WTC11 (cell line): ENCODE measurements at regions not wholly inside any gene's neighbourhood (a gene's known extent, or its start where the extent isn't known, plus 50 kb on each side); places are given as distances from the start of the nearest gene placed in this dataset.

Experiments used
- ESRRA ChIP-seq: sonication (generic); formaldehyde crosslinking; IDR thresholded peaks from 2 replicates; pipeline ENCODE4 v1.8.1; 2022; ENCODE audit warnings: mild to moderate bottlenecking, missing genetic modification reagents, borderline replicate concordance
- TEAD4 ChIP-seq: sonication (generic); formaldehyde crosslinking; IDR thresholded peaks from 2 replicates; pipeline ENCODE4 v1.8.0; 2022; ENCODE audit warnings: mild to moderate bottlenecking, missing genetic modification reagents
- TF ChIP-seq, protein P1 (sequence below): sonication (generic); formaldehyde crosslinking; IDR thresholded peaks from 2 replicates; pipeline ENCODE4 v1.8.0; 2022; ENCODE audit warnings: missing genetic modification reagents
- TF ChIP-seq, protein P2 (sequence below): sonication (generic); formaldehyde crosslinking; conservative IDR thresholded peaks from 2 replicates; pipeline ENCODE4 v1.8.1; 2022; ENCODE audit warnings: mild to moderate bottlenecking, missing genetic modification reagents
- TF ChIP-seq, protein P3 (sequence below): fragments of 200-600 bp; IDR thresholded peaks from 2 replicates; pipeline ENCODE4 v1.8.0; 2022; ENCODE audit warnings: antibody characterized with exemption

DNA sequence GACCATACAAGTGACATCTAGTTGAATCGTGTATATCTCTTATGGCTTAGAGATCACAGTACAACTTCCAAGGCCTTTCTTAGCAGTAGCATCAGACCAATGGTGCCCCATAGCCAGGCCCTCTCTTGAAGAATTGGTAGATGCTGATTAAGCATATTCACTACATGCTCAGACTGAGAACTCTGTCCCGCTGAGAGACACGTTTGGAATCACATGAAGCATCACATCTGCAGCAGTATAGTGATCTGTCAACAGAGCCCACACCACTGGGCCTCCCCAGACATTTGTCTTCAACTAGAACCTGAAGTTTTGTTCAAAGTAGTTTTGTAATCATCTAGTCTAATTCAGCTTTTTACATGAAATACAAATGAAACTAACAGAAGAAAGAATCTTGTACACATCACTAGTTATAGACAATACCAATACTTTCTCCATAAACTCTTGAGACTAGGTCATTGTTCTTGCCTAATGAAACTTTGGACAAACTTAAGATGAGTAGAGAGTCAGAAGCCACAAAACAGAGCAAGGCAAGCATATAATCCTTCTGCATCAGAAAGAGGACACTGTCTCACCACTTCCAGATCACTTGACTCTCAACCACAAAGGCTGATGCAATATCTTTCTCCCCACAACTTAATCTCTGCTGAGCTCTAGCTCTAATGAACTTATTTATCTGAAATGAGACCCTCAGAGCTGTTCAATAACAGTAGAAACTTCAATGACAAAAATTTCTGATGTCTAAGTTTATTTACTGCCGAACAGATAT lies 182.7 kb downstream of the TBX18 start:
- TF ChIP-seq, protein P1, sequence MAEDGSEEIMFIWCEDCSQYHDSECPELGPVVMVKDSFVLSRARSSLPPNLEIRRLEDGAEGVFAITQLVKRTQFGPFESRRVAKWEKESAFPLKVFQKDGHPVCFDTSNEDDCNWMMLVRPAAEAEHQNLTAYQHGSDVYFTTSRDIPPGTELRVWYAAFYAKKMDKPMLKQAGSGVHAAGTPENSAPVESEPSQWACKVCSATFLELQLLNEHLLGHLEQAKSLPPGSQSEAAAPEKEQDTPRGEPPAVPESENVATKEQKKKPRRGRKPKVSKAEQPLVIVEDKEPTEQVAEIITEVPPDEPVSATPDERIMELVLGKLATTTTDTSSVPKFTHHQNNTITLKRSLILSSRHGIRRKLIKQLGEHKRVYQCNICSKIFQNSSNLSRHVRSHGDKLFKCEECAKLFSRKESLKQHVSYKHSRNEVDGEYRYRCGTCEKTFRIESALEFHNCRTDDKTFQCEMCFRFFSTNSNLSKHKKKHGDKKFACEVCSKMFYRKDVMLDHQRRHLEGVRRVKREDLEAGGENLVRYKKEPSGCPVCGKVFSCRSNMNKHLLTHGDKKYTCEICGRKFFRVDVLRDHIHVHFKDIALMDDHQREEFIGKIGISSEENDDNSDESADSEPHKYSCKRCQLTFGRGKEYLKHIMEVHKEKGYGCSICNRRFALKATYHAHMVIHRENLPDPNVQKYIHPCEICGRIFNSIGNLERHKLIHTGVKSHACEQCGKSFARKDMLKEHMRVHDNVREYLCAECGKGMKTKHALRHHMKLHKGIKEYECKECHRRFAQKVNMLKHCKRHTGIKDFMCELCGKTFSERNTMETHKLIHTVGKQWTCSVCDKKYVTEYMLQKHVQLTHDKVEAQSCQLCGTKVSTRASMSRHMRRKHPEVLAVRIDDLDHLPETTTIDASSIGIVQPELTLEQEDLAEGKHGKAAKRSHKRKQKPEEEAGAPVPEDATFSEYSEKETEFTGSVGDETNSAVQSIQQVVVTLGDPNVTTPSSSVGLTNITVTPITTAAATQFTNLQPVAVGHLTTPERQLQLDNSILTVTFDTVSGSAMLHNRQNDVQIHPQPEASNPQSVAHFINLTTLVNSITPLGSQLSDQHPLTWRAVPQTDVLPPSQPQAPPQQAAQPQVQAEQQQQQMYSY: no peak
- TF ChIP-seq, protein P2, sequence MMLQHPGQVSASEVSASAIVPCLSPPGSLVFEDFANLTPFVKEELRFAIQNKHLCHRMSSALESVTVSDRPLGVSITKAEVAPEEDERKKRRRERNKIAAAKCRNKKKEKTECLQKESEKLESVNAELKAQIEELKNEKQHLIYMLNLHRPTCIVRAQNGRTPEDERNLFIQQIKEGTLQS (CRISPR knock-in tag): no peak
- TF ChIP-seq ESRRA: no peak
- TF ChIP-seq TEAD4 (CRISPR knock-in tag): no peak
- TF ChIP-seq, protein P3, sequence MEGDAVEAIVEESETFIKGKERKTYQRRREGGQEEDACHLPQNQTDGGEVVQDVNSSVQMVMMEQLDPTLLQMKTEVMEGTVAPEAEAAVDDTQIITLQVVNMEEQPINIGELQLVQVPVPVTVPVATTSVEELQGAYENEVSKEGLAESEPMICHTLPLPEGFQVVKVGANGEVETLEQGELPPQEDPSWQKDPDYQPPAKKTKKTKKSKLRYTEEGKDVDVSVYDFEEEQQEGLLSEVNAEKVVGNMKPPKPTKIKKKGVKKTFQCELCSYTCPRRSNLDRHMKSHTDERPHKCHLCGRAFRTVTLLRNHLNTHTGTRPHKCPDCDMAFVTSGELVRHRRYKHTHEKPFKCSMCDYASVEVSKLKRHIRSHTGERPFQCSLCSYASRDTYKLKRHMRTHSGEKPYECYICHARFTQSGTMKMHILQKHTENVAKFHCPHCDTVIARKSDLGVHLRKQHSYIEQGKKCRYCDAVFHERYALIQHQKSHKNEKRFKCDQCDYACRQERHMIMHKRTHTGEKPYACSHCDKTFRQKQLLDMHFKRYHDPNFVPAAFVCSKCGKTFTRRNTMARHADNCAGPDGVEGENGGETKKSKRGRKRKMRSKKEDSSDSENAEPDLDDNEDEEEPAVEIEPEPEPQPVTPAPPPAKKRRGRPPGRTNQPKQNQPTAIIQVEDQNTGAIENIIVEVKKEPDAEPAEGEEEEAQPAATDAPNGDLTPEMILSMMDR: no peak
